ENCODE measurements at regions not wholly inside any gene's neighbourhood (a gene's known extent, or its start where the extent isn't known, plus 50 kb on each side); places are given as distances from the start of the nearest gene placed in this dataset.

DNA sequence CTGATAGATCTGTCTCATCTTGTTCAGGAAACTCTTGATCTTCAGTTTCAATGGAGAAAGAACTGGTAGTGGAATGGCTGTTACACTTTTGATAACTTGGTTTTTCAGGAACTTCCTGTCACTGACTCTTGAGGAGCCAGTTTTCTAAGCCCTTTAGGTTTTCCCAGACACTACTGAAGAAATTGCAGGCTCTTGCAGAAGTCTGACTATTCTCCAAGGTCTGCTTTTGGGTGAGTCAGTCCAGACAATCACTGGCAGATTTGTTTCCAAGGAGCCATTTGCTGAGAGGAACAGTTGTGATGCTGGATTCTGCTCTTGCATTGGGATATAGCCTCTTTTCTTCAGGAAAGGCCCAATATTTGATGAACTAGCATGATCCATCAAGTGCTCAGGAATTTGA is 468.0 kb downstream of the FUT8 start:
- TF ChIP-seq POLR2A (IDR thresholded peaks at IDR 0.05): no peak
- TF ChIP-seq, protein P1, sequence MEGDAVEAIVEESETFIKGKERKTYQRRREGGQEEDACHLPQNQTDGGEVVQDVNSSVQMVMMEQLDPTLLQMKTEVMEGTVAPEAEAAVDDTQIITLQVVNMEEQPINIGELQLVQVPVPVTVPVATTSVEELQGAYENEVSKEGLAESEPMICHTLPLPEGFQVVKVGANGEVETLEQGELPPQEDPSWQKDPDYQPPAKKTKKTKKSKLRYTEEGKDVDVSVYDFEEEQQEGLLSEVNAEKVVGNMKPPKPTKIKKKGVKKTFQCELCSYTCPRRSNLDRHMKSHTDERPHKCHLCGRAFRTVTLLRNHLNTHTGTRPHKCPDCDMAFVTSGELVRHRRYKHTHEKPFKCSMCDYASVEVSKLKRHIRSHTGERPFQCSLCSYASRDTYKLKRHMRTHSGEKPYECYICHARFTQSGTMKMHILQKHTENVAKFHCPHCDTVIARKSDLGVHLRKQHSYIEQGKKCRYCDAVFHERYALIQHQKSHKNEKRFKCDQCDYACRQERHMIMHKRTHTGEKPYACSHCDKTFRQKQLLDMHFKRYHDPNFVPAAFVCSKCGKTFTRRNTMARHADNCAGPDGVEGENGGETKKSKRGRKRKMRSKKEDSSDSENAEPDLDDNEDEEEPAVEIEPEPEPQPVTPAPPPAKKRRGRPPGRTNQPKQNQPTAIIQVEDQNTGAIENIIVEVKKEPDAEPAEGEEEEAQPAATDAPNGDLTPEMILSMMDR (IDR thresholded peaks at IDR 0.05): no peak
- TF ChIP-seq POLR2AphosphoS5 (IDR thresholded peaks at IDR 0.05): no peak
